LNCAP (cell line): ENCODE measurements at regions not wholly inside any gene's neighbourhood (a gene's known extent, or its start where the extent isn't known, plus 50 kb on each side); places are given as distances from the start of the nearest gene placed in this dataset.

Source experiments
- TF ChIP-seq, protein P1 (sequence below): fragments of 450-650 bp; IDR thresholded peaks from 2 replicates; pipeline ENCODE4 v1.5.1; 2017; ENCODE audit warnings: mild to moderate bottlenecking

DNA sequence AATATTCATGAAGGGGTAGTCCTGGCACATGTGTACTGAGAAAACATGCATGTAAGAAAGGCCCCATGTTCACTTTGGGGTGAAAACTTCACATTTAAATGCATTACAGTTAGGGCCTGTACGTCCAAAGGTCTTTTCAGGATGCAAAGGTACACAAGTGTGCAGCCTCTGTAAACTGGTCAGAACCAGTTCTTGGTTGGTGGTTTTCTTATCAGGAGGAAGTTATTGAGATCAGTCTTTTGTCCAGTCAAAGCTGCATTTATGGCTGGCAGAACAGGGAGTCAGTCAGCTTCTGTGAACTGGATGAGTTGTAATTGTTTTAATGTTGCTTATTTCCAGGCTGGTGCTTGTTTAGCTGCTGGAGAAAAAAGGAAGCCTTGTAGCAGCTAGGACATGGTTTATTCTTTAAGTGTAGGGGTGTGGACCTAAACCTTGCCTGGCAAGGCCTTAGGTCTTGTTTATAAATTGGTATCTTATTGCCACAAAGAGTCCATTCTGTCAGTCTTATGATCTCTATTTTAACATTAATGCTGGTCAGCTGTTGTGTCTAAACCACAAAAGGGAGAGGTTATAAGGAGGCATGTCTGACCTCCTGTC lies 1906.6 kb upstream of the TENM3 start:
- TF ChIP-seq, protein P1, sequence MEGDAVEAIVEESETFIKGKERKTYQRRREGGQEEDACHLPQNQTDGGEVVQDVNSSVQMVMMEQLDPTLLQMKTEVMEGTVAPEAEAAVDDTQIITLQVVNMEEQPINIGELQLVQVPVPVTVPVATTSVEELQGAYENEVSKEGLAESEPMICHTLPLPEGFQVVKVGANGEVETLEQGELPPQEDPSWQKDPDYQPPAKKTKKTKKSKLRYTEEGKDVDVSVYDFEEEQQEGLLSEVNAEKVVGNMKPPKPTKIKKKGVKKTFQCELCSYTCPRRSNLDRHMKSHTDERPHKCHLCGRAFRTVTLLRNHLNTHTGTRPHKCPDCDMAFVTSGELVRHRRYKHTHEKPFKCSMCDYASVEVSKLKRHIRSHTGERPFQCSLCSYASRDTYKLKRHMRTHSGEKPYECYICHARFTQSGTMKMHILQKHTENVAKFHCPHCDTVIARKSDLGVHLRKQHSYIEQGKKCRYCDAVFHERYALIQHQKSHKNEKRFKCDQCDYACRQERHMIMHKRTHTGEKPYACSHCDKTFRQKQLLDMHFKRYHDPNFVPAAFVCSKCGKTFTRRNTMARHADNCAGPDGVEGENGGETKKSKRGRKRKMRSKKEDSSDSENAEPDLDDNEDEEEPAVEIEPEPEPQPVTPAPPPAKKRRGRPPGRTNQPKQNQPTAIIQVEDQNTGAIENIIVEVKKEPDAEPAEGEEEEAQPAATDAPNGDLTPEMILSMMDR: no peak

DNA sequence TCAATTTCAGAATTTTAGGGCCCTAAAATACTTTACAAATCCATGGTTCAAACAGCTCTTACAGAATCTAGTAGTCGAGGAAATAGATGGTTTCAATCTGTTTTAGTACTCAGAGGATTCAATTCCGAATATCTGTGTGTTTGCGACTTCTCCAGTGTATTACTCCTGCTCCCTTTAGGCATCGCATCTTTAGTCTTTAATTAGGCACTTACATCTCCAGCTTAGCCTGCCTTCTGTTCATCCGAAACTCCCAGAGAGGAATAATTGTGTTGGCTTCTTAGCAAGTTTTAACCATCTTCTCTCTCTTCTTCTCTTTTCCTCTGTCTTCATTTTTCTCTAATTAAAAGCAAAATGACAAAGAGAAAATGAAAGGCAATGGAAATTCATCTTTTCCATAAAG lies 1901.3 kb upstream of the TENM3 start:
- TF ChIP-seq, protein P1: no peak

DNA sequence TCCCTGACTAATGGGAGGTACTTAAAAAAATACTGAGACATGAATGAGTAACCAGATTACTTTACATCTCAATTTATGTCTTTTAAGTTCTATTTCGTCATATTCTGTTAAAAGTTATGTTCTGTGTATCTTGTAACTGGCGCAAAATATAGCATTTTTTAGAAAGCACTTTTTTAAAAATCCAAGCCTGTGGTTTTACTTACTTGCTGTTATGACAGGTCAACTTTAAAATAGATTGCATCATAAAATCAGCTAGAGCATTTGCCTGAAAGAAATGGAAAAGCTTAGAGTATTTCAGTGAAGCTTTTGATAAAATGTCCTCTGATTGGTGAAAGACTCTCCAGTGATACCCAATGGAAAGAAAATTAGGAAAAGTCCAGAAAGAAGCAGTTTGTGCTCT lies 1892.3 kb upstream of the TENM3 start:
- TF ChIP-seq, protein P1: no peak

DNA sequence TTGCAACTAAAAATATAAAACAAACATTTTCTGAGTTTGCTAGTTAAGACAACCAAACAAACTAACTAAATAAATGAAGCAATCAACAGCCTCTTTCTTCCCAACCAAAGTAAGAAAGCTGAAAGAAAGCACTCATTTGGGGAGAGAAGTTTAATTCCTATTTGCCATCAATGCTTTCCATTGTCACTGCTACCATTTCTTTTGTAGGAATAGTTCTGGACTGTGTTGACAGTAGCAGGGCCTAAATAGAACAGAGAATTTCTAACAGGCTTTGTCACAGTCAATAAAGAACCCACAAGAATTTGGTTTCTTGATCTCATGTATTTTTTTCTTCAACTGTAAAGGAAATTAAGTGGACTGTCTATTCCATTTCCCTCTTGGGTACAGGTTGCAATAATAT lies 1886.4 kb upstream of the TENM3 start:
- TF ChIP-seq, protein P1: no peak

DNA sequence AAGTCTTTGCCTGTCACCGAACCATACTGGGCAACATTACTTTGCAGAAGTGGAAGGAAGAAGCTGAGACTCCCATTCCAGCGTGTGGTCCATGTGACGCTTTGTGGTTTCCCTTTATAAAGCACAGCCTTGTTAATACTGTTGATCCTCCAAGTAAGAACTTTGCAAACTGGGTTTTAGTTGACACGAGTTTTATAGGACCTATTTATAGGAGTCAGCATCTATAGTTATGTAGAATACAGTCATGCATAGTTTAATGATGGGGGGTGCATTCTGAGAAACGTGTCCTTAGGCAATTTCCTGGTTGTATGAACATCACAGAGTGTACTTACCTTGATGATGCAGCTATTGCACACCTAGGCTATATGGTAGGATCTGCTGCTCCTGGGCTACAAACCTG lies 1879.4 kb upstream of the TENM3 start:
- TF ChIP-seq, protein P1: no peak

DNA sequence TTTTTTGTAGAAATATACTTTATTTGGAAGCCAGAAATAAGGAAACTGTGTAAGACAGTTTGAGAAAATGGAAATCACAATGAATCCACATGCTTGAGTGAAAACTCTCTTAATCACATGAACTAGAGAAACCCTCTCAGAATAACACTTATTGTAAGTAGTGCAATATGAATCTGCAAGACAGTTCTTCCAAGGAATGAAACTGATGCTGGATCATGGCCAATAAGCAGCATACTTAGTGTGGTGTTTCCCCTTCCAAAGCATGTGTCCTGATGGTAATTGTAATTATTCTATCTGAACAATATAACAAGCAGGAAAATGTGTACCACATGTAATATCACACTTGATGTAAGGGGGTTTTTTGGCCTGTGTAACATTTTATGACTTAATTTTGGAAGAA lies 1870.5 kb upstream of the TENM3 start:
- TF ChIP-seq, protein P1: no peak

DNA sequence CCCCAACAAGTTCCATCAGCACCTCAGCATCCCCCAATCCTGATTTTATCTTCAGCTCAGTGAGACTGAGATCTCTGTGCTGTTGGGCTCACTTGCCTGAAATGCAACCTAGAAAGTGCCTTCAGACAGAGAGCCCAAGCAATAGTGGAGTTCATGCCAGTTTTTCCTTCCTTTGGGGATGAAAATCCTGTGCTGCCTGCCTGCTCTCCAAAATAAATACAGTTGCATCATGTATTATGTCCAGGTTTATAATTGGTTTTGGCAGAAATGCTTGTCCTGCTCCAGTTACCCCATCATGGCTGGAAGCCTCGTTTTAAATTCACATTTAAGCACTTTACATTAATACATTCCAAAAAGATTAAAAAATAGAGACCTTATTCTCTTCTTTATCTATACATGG lies 1865.5 kb upstream of the TENM3 start:
- TF ChIP-seq, protein P1: no peak

DNA sequence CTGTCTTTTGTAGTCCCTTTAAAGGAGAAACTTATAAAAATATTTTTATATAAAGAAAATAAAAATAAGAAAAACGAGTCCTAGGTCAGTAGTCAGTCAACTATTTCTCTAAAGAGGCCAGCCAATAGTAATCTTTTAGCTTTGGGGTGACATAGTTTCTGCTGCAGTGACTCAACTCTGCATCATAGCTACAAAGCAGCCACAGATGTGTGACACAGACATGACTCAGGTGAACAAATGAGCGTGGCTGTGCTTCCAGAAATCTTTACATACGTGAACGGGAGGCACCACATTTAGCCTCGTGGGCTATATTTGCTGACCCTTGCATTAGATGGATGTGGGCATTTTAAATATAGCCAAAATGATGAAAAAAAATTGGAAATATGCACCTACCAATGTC lies 1862.5 kb upstream of the TENM3 start:
- TF ChIP-seq, protein P1: no peak
